ENCODE measurements at regions not wholly inside any gene's neighbourhood (a gene's known extent, or its start where the extent isn't known, plus 50 kb on each side); places are given as distances from the start of the nearest gene placed in this dataset.
A peak's percentile ranks its signal among the peaks of the same experiment; 100 is the strongest.

GRCh38 chr11:45722144-45722543 lies 56.7 kb upstream of the CHST1 start (continued):
- TF ChIP-seq E2F6 (IDR thresholded peaks at IDR 0.05) (no peak), CBX8 (IDR thresholded peaks at IDR 0.05; ENCODE audit: borderline replicate concordance, low read depth, low read length) (no peak), CHD7 (IDR thresholded peaks at IDR 0.05; ENCODE audit: insufficient replicate concordance, low read length) (no peak), CHD1 (IDR thresholded peaks at IDR 0.05; ENCODE audit: low read depth, low read length) (no peak), SIRT6 (IDR thresholded peaks at IDR 0.05; ENCODE audit: low read length) (no peak), SP2 (IDR thresholded peaks at IDR 0.05; ENCODE audit: low read length) (peak; percentile 53), SUZ12 (IDR thresholded peaks at IDR 0.05; ENCODE audit: low read length) (no peak), RNF2 (IDR thresholded peaks at IDR 0.05; ENCODE audit: borderline replicate concordance, low read depth, low read length, missing control alignments, poor library complexity, severe bottlenecking) (no peak), TAF7 (optimal IDR thresholded peaks at IDR 0.05; ENCODE audit: borderline replicate concordance, low read depth, low read length) (no peak), TCF12 (IDR thresholded peaks at IDR 0.05; ENCODE audit: low read depth, low read length) (no peak), YY1 (IDR thresholded peaks at IDR 0.05; ENCODE audit: low read depth, low read length) (no peak)
